Retinal pigment epithelial cell (primary cell): ENCODE measurements at regions not wholly inside any gene's neighbourhood (a gene's known extent, or its start where the extent isn't known, plus 50 kb on each side); places are given as distances from the start of the nearest gene placed in this dataset.

Experiments
- DNase-seq: peaks from one replicate; pipeline ENCODE4 v3.0.0-alpha.2; 2010; ENCODE audit warnings: low read depth
- H3K4me3 ChIP-seq: 2 replicates; pipeline ENCODE4 v1.5.1; 2011; ENCODE audit warnings: mild to moderate bottlenecking, low read length, control low read depth, moderate library complexity
- CTCF ChIP-seq: conservative IDR thresholded peaks from 2 replicates; pipeline ENCODE4 v1.5.1; 2011; ENCODE audit warnings: low read depth, low read length, control low read depth, inconsistent platforms

DNA sequence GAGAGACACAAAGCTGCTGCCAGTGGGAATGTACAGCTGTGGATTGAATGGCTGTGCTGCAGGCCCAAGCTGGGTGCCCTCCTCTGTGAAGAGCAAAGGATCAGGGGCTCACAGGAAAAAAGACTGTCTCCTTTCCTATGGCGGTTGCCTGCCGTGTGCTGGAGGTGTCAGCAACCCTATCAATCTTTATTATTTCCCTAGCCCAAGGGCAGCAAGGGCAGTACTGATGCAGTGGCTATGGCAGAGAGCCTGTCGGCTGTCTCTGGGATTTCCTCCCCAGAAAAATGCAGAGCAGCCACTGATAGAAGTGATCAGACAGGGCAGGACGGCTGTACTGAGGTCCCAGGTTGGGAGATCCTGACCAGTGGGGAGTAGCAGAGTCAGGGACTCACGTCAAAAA, 117.3 kb upstream of the CDH12 start:
- DNase-seq, result no peak
- no peak overlapping the region for H3K4me3 ChIP-seq
- TF ChIP-seq CTCF, result no peak

- H3K4me3 ChIP-seq, result no peak overlapping the region
- no peak for TF ChIP-seq CTCF
- DNase-seq, result no peak
Measured at GRCh38 chr5:22968386-22968785, 115.2 kb upstream of the CDH12 start.

DNA sequence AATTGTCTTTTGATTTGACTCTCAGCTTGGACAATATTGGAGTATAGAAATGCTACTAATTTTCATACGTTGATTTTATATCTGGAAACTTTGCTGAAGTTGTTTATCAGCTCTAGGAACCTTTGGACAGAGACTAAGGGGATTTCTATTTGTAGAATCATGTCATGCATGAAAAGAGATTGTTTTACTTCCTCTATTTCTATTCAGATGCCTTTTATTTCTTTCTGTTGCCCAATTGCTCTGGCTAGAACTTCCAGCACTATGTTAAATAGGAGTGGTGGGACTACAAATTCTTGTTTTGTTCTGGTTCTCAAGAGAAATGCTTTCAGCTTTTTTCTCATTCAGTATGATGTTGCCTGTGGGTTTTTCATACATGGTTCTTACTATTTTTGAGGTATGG, 112.8 kb upstream of the CDH12 start:
- H3K4me3 ChIP-seq, result no peak overlapping the region
- TF ChIP-seq CTCF, result no peak
- no peak for DNase-seq

DNA sequence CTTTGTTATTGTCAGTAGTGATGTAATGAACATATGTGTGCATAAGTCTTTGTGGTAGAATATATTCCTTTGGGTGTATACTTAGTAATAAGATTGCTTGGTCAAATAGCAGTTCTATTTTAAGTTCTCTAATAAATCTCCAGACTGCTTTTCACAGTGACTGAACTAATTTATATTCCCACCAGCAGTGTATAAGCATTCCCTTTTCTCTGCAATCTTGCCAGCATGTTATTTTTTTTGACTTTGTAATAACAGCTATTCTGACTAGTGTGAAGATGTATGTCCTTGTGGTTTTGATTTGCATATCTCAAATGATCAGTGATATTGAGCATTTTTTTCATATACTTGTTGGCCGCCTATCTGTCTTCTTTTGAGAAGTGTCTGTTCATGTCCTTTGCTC, 111.5 kb upstream of the CDH12 start:
- TF ChIP-seq CTCF, result no peak
- H3K4me3 ChIP-seq, result no peak overlapping the region
- no peak for DNase-seq

- no peak for DNase-seq
Measured at GRCh38 chr5:22958462-22959262, 105.5 kb upstream of the CDH12 start.

GRCh38 chr5:22947921-22948320, 94.8 kb upstream of the CDH12 start:
- no peak for DNase-seq
- no peak for TF ChIP-seq CTCF
- H3K4me3 ChIP-seq, result no peak overlapping the region

More at GRCh38 chr5:22958462-22959262, 105.5 kb upstream of the CDH12 start:
- no peak overlapping the region for H3K4me3 ChIP-seq
- TF ChIP-seq CTCF, result no peak

DNA sequence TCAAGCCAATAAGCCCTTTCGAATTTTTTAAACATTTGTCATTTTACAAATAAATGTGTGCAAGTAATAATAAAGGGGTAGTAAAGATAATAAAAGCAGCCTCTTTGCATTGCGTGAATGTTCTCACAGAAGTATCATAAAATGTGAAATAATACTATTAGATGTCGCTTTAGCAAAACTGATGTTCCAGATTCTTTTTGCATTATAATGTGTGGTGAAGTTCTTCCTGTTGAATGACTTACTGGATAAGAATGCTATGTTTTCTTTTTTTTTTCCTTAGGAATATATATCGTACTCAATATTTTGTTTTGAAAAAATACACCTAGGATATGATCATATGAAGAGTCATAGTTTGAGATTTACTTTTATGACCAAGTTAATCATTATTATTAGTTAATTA, 85.2 kb upstream of the CDH12 start:
- no peak for TF ChIP-seq CTCF
- no peak overlapping the region for H3K4me3 ChIP-seq
- DNase-seq, result no peak
